ENCODE measurements at regions not wholly inside any gene's neighbourhood (a gene's known extent, or its start where the extent isn't known, plus 50 kb on each side); places are given as distances from the start of the nearest gene placed in this dataset.
A peak's percentile ranks its signal among the peaks of the same experiment; 100 is the strongest.
"Not testable (repeated sequence)": the region's sequence is repeated elsewhere in the genome, so short reads cannot be mapped to it uniquely, and the experiment has no call there.

DNA sequence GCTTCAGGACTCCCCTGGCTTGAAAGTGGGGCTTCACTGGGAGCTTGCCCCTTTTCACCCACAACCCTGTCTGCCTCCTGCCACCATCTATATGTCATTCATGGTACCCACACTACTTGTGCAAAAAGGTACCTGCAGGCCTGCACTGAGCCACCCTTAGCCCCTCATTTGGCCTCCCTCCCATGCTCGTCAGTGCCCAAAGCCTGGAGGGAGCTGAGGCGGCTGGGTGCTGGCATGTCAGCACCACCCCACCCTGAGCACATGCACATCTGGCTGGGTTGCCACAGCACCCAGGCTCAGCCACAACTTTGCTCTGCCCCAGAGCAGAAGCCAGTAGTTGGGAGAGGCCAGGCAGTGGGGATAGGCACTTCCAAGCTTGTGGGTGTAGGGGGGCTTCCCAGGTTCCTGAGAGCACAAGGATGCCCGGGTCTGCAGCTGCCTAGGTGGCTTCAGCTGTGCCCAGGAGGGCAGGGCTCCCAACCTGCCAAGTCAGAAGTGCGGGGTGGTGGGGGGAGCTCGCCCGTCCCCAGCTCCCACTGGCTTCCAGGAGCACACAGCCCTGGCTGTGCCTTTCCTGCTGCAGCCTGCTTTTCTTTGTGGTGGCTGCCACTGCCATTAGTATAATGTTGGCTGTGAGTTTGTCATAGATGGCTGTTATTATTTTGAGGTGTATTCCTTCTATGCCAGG is 1054.6 kb upstream of the EPHA6 start:
- DNase-seq (ENCODE audit: low read depth): no peak

GRCh38 chr3:95775486-95776094 is 1038.8 kb upstream of the EPHA6 start:
- DNase-seq (ENCODE audit: low read depth): no peak

DNA sequence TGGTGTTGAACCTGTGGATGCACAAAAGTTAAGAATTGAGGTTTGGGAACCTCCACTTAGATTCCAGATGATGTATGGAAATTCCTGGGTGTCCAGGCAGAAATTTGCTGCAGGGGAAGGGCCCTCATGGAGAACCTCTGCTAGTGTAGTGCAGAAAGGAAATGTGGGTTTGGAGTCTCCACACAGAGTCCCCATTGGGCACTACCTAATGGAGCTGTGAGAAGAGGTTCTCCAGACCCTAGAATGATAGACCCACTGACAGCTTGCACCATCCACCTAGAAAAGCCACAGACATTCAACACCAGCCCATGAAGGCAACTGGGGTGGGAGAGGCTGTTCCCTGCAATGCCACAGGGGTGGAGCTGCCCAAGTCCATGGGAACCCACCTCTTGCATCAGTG is 1032.8 kb upstream of the EPHA6 start:
- DNase-seq (ENCODE audit: low read depth): no peak

DNA sequence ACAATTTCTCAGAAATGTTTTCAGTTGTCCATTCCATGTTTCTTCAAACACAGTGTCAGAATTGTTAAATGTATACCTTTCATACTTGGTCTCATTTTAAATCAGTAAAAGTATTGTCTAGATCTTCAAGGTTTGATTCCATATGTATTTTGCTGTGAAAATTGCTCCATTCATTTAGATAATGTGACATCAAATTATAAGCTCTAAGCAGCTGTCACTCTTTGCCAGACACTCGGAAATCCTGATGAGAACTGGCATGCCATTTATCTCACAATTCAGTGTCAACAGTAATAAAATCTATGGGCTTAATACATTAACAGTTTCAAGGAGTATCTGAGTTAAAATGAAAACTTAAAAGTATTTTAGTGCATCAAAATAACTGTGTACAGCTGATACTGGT is 1025.3 kb upstream of the EPHA6 start:
- no peak for DNase-seq (ENCODE audit: low read depth)

GRCh38 chr3:95797081-95797480 is 1017.3 kb upstream of the EPHA6 start:
- DNase-seq (ENCODE audit: low read depth): no peak

- DNase-seq (ENCODE audit: low read depth): no peak
Observed at GRCh38 chr3:95798628-95799027, 1015.8 kb upstream of the EPHA6 start.

DNA sequence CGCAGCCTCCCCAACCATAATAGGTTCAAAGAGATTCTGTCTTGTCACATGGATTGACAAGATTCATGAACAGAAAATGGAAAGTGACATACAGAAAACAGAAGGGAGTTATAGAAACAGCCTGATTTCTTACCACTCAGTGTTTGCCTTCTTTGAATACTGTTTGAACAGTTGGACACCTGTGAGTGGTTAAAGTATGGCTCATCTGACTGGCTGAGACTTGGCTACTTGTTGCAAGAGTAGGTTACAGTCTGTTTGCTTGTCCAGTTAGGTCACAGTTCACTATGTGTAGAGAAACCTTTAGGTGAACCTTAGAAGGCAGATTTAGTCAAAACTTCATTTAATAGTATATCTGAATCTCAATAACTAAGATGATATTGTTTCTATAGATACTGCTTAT is 1003.9 kb upstream of the EPHA6 start:
- DNase-seq (ENCODE audit: low read depth): no peak

- no peak for DNase-seq (ENCODE audit: low read depth)
Observed at GRCh38 chr3:95813244-95813643, 1001.1 kb upstream of the EPHA6 start.

GRCh38 chr3:95815828-95816227 is 998.6 kb upstream of the EPHA6 start:
- DNase-seq (ENCODE audit: low read depth): no peak

DNA sequence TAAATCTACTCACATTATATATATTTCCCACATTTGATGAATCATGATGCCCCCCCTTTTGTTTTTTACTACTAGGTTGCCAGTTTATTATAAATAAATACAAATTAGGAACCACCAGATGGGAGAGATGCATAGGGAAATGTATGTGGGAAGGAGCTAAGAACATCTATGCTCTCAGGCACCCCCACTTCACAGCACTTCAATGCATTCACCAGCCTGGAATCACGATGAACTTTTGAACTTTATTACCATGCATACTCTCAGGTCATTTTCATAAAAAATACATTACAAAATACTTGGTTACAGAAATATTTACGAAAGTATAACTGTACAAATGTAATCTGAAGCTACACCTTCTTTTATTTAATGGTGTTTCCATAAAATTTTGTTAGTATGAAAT is 988.0 kb upstream of the EPHA6 start:
- DNase-seq (ENCODE audit: low read depth): no peak

DNA sequence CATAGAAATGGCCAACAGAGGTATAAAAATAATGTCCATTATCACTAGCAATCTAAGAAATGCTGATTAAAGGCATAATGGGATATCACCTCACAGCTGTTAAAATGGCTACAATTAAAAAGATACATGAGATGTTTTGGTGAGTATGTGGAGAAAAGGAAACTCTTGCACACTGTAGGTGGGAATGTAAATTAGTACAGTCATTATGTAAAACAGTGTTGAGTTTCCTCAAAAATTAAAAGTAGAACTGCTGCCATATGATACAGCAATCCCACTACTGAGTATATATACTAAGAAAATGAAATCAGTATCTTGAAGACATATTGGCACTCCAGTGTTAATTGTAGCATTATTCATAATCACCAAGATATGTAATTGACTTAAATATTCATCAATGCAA is 982.2 kb upstream of the EPHA6 start:
- DNase-seq (ENCODE audit: low read depth): no peak

- not testable (repeated sequence) for DNase-seq (ENCODE audit: low read depth)
Observed at GRCh38 chr3:95860628-95861027, 953.8 kb upstream of the EPHA6 start.

GRCh38 chr3:95883801-95884200 is 930.6 kb upstream of the EPHA6 start:
- DNase-seq (ENCODE audit: low read depth): no peak

- DNase-seq (ENCODE audit: low read depth): no peak
Observed at GRCh38 chr3:95886616-95887015, 927.8 kb upstream of the EPHA6 start.

DNA sequence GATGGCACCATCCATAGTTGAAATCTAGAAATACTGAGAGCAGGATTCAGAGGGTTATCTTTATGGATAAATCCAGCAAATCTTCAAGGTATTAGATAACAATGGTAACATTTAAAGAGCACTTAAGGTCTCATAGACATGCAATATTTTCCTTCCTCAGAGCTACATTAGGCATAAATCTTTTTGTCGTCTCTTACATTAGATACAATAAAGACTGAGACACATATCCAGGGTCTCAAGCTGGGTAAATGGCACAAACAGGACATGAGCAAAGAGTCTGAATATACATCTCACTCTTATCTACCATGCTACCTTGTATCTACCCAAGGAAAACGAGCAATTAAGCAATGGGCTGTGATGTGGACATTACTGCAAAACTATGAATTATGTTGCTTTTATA is 927.3 kb upstream of the EPHA6 start:
- DNase-seq (ENCODE audit: low read depth): no peak

GRCh38 chr3:95894820-95895219 is 919.6 kb upstream of the EPHA6 start:
- no peak for DNase-seq (ENCODE audit: low read depth)

- peak; percentile 35 for DNase-seq (ENCODE audit: low read depth)
Observed at GRCh38 chr3:95899494-95899893, 914.9 kb upstream of the EPHA6 start.

- no peak for DNase-seq (ENCODE audit: low read depth)
Observed at GRCh38 chr3:95899911-95900310, 914.5 kb upstream of the EPHA6 start.

DNA sequence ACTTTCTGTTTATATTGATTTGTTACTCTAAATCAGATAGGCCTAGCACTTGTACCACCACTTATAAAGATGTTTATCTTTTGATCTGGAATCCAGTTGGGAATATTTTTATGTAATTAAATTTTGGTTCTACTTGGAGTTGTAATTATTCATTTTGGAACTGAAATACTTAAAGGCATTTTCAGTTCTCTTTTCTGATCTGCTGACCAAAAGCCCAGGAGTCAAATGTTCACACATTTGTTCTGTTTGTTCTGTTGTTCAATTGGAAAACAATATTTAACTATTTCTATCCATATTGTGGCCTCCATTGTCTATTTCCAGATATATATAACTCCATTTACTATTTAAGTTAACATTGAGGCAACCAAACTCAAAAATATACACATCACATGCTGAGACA is 912.4 kb upstream of the EPHA6 start:
- DNase-seq (ENCODE audit: low read depth): no peak

DNA sequence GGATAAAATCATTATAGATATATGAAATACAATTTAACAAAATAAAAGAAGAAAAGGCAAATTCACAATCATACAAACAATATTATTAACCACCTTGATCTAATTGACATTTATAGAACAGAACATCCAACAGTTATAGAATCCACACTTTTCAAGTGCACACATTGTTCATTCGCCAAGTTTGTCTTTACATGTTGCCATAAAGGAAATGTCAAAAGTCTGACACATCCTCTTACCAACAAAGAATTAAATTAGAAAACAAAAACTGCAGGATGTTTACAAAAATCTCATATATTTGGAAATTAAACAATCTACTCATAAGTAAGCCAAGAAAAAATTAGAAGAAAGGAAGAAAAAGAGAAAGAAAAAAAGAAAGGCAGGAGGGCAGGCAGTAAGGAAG is 909.2 kb upstream of the EPHA6 start:
- DNase-seq (ENCODE audit: low read depth): no peak

GRCh38 chr3:95911767-95912166 is 902.6 kb upstream of the EPHA6 start:
- no peak for DNase-seq (ENCODE audit: low read depth)

DNA sequence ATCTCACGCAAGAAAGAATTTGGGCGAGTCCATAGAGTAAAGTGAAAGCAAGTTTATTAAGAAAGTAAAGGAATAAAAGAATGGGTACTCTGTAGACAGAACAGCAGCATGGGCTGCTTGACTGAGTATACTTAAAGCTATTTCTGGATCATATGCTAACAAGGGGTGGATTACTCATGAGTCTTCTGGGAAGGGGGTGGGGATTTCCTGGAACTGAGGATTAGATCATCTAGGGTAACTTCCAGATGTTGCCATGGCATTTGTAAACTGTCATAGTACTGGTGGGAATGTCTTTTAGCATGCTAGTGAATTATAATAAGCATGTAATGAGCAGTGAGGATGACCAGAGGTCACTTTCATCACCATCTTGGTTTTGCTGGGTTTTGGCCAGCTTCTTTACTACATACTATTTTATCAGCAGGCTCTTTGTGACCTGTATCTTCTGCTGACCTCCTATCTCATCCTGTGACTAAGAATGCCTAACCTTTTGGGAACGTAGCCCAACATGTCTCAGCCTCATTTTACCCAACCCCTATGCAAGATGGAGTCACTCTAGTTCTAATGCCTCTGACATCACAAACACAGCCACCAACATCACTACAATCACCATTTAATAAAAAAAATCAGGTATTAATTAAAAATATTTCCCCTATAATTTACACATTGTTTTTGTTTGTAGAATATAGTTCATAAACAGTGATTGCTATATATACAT is 890.7 kb upstream of the EPHA6 start:
- DNase-seq (ENCODE audit: low read depth): peak; percentile 94

- DNase-seq (ENCODE audit: low read depth): no peak
Observed at GRCh38 chr3:95926904-95927501, 887.4 kb upstream of the EPHA6 start.

Data from HS-5 (cell line).